Right atrium auricular region (tissue), 2 donors: ENCODE measurements at regions not wholly inside any gene's neighbourhood (a gene's known extent, or its start where the extent isn't known, plus 50 kb on each side); places are given as distances from the start of the nearest gene placed in this dataset.

ENCODE experiments used
- DNase-seq: peaks from one replicate; pipeline ENCODE4 v3.0.0-alpha.2; 2019; ENCODE audit warnings: low spot score
- H3K27ac ChIP-seq, 2 donors: fragments of 200-600 bp; sonication (generic); 1 replicate in 1 of 2; 2 replicates in 1 of 2; pipeline ENCODE4 v1.5.1; 2016 to 2019
- H3K27me3 ChIP-seq, 2 donors: fragments of 200-600 bp; sonication (generic); one replicate each; pipeline versions ENCODE4 v1.5.1 to v1.6.0; 2017 to 2019
- H3K36me3 ChIP-seq: fragments of 200-600 bp; sonication (generic); one replicate; pipeline ENCODE4 v1.5.1; 2016
- H3K4me1 ChIP-seq, 2 donors: fragments of 200-600 bp; sonication (generic); one replicate each; pipeline versions ENCODE4 v1.5.1 to v1.6.0; 2017 to 2019
- H3K4me3 ChIP-seq, 2 donors: fragments of 200-600 bp; sonication (generic); 1 replicate in 1 of 2; 2 replicates in 1 of 2; pipeline ENCODE4 v1.5.1; 2017 to 2019; ENCODE audit warnings: mild to moderate bottlenecking in 1 of 2, moderate library complexity in 1 of 2
- H3K9me3 ChIP-seq, 2 donors: fragments of 200-600 bp; sonication (generic); one replicate each; pipeline ENCODE4 v1.5.1; 2019
- TF ChIP-seq, protein P1 (sequence below), 2 donors: fragments of 200-600 bp; sonication (generic); IDR thresholded peaks; one replicate each; pipeline ENCODE4 v1.5.1; 2019; ENCODE audit warnings: antibody characterized with exemption in 2 of 2

DNA sequence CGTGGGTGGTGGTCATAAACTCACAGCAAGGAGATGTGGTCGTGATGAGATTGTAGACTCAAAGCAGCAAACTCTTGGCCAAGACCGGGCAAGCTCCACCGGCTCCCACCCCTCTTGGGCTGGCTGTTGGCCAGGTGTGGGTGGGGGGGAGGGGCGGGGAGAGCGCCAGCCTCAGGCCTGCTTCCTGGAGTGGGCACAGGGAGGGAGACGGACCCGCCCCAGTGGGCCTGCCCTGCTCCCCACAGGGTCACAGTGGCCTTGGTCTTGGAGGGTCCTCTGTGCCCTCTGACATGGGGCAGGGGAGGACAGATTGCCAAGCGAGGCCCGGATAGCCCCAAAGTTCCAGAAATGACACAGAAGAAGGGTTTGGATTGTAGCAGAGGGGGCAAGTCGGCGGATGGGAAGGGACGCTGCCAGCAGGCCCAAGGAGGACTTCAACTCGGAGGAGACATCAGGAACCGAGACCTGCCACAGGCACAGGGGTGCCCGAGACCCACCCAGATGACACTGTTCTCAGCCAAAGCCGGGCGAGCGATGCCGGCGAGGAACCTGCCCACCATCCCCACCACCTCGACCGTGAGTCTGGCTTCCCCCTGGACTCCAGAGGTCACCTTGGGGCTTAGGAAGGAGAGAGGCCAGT, 85.4 kb upstream of the ACTRT2 start:
- DNase-seq, result no peak
- TF ChIP-seq, protein P1, sequence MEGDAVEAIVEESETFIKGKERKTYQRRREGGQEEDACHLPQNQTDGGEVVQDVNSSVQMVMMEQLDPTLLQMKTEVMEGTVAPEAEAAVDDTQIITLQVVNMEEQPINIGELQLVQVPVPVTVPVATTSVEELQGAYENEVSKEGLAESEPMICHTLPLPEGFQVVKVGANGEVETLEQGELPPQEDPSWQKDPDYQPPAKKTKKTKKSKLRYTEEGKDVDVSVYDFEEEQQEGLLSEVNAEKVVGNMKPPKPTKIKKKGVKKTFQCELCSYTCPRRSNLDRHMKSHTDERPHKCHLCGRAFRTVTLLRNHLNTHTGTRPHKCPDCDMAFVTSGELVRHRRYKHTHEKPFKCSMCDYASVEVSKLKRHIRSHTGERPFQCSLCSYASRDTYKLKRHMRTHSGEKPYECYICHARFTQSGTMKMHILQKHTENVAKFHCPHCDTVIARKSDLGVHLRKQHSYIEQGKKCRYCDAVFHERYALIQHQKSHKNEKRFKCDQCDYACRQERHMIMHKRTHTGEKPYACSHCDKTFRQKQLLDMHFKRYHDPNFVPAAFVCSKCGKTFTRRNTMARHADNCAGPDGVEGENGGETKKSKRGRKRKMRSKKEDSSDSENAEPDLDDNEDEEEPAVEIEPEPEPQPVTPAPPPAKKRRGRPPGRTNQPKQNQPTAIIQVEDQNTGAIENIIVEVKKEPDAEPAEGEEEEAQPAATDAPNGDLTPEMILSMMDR (IDR thresholded peaks at IDR 0.05), result no peak
- H3K36me3 ChIP-seq, result no peaks in the 10 kb centered on the region
- peaks cover 0 to 6% of the 10 kb centered on the region in 2 donors for H3K9me3 ChIP-seq
- H3K27ac ChIP-seq, result no peak overlapping the region
- no peaks in the 10 kb centered on the region for H3K27me3 ChIP-seq
- no peaks in the 10 kb centered on the region for H3K4me1 ChIP-seq
- no peak overlapping the region for H3K4me3 ChIP-seq

DNA sequence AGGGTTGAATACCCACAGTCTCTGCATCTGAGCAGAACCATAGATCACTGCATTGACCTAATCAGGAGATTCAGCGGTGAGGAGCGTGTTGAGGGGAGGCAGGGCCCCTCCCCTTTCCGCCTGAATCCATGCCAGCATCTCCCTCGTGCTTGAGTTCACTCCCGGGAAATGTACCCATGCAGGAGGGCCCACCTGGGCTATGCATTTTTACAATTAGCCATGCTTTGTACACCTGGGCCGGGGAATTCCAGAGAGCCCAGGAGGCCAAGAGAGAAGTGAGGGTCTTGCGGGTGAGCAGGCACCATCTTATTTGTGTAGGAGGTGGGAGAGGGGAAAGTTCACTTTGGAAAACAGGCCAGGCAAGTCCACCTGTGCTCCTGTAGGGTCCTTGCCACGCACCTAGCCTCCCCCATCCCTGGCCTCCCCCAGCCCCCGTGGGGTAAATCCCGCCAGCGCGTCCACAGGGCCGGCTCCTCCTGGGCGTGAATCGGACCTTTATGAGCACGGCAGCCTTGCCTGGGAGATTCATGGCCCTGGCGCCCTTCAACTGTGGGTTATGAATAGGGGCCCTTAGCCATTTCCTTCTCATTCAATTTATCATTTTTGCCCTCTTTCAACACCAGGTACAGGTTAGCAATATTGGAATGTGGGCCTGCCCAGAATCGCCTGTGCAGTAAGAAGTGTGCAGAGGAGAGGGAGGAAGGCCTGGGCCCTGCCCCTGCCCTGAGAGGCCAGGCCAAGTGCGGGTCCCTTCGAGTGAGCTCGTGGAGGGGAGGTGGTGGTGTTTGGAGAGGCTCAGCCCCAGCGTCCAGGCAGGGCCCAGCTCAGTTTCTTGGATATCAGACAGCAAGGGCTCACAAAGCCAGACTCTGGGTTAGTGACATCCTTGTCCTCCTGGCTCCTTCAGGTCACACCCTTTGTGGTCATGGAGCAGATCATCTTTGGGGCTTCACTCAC, 84.4 kb upstream of the ACTRT2 start:
- no peak overlapping the region for H3K4me3 ChIP-seq
- H3K4me1 ChIP-seq, result no peaks in the 10 kb centered on the region
- TF ChIP-seq, protein P1 (IDR thresholded peaks at IDR 0.05), result no peak
- no peak for DNase-seq
- no peaks in the 10 kb centered on the region for H3K36me3 ChIP-seq
- no peak overlapping the region for H3K27ac ChIP-seq
- H3K9me3 ChIP-seq, result peaks cover 0 to 15% of the 10 kb centered on the region in 2 donors
- no peaks in the 10 kb centered on the region for H3K27me3 ChIP-seq

DNA sequence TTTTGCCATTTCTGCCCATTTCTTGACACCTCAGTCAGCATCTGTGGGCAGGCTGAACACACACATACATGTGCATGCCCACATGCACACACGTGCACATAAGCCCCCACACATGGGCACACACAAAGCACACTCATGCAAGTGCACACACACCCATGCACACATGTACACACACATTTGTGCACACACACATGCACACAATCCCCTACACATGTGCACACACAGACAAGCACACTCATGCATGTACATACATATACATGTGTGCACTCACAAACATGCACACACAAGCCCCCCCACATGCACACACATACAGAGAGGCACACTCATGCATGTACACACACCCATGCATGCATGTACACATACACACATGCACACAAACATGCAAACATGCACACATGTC, 83.5 kb upstream of the ACTRT2 start:
- Histone ChIP-seq H3K36me3 (no peaks in the 10 kb centered on the region), H3K9me3 (peaks cover 0 to 15% of the 10 kb centered on the region in 2 donors), H3K4me3 (no peak overlapping the region), H3K27ac (no peak overlapping the region), H3K4me1 (no peaks in the 10 kb centered on the region), H3K27me3 (no peaks in the 10 kb centered on the region)
- TF ChIP-seq, protein P1 (IDR thresholded peaks at IDR 0.05), result no peak
- no peak for DNase-seq

DNA sequence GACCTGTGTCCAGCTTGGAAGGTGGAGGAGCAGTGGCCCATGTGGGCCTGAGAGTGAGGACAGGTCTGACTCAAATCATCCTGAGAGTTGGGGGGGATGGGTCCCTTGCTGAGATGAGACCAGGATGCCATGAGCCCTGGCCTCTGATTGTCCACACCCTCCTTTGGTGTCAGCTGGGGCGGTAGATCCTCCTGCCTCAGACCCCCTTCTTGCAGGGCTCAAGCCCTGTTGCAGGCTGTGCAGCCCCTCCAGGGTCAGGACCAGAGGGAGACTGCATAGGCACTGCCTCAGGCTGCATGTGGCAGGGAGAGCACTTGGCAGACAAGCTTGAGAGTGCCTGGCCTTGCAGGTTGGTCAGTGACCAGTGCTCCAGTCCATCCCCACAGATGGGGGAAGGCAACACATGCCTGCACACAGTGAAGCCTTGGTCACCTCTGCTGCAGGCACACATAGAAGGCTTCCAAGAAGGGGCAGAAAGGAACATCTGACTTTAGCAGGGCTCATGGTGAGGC, 82.2 kb upstream of the ACTRT2 start:
- H3K36me3 ChIP-seq, result no peaks in the 10 kb centered on the region
- TF ChIP-seq, protein P1 (IDR thresholded peaks at IDR 0.05), result no peak
- no peaks in the 10 kb centered on the region for H3K4me1 ChIP-seq
- H3K27me3 ChIP-seq, result no peaks in the 10 kb centered on the region
- H3K4me3 ChIP-seq, result no peak overlapping the region
- DNase-seq, result no peak
- H3K27ac ChIP-seq, result no peak overlapping the region
- peaks cover 0 to 15% of the 10 kb centered on the region in 2 donors for H3K9me3 ChIP-seq

DNA sequence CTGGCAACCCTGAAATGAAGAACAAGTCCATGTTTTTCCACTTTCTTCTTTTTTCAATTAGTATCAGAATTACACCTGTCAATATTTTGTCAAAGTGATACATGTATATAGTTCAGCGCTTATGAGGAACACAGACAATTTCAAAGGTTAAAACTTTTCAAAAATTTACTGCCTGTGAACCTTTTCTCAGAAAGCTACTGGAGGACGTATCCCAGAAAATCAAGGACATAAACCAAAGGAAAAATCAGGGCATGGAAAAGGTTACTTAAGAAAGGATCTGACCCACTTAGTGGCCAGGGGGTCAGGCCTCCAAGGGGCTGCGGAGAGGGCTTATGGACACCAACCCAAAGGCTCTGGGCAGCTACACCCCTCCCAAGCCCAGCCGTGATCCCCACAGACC, 81.1 kb upstream of the ACTRT2 start:
- peaks cover 0 to 15% of the 10 kb centered on the region in 2 donors for H3K9me3 ChIP-seq
- H3K4me3 ChIP-seq, result no peak overlapping the region
- no peaks in the 10 kb centered on the region for H3K27me3 ChIP-seq
- no peak overlapping the region for H3K27ac ChIP-seq
- H3K36me3 ChIP-seq, result no peaks in the 10 kb centered on the region
- DNase-seq, result no peak
- no peaks in the 10 kb centered on the region for H3K4me1 ChIP-seq
- TF ChIP-seq, protein P1 (IDR thresholded peaks at IDR 0.05), result no peak
